GM18508 (cell line): ENCODE measurements at regions not wholly inside any gene's neighbourhood (a gene's known extent, or its start where the extent isn't known, plus 50 kb on each side); places are given as distances from the start of the nearest gene placed in this dataset.

Source experiments
- ATAC-seq: cut with Tn5 transposase; IDR thresholded peaks from one replicate; pipeline ENCODE4 v1.9.1; 2021; ENCODE audit warnings: moderate number of reproducible peaks; ENCODE audit not compliant: insufficient read depth, unreplicated experiment

- no peak for ATAC-seq
These were observed 234.3 kb downstream of the DACT1 start for GRCh38 chr14:58872061-58872460.

GRCh38 chr14:58873228-58873953, 235.6 kb downstream of the DACT1 start:
- no peak for ATAC-seq

DNA sequence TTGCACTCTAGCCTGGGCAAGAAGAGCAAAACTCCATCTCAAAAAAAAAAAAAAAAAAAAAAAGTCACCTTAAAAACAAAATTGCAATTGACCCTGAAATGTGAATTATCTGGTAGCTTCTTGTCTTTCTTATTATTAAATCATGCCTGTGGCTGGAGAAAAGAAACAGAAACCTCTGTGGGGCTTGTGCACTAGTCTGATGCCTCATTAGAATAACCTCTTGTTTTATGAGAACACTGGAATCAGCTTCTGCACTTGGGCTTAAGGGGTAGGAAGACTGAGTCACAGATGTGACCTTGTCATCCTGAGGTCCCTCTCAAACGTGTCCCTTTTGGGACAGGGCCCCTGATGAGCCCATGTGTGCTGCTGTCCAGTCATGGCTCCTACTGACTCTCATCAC, 237.9 kb downstream of the DACT1 start:
- ATAC-seq: no peak

- no peak for ATAC-seq
These were observed 238.8 kb downstream of the DACT1 start for GRCh38 chr14:58876608-58877007.

DNA sequence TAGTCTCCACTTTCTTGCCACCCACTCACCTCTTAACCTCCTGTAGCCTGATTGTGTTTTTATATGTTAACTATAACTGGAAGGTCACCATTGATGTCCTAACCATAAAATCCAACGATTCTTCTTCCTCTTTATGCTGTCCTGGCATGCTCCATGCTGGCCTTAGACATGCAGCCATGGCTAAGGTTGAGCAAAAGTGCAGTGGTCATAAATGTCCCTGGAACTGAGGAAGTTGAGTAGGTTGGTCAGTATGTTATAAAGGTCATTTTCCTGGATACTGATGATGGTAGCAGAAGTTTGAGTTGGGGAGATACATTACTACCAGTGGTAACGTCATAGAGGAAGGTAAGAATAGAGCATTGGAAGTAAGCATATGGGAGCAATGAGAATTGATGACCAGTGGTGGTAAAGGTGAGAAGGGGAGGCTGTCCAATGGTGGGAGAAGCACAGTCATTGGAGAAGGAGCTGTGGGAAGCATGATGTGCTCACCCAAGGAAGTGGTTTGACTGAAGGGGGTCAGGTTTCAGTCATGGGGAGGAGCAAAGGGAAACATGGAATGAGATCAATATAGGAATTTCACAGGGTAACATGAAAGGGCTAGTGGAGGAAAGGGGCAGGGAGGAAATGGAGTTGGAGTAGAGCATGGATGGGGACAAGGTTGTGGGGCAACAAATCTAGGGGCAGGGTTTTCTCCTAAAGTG, 240.8 kb downstream of the DACT1 start:
- ATAC-seq: no peak

GRCh38 chr14:58881433-58881832, 243.7 kb downstream of the DACT1 start:
- no peak for ATAC-seq

DNA sequence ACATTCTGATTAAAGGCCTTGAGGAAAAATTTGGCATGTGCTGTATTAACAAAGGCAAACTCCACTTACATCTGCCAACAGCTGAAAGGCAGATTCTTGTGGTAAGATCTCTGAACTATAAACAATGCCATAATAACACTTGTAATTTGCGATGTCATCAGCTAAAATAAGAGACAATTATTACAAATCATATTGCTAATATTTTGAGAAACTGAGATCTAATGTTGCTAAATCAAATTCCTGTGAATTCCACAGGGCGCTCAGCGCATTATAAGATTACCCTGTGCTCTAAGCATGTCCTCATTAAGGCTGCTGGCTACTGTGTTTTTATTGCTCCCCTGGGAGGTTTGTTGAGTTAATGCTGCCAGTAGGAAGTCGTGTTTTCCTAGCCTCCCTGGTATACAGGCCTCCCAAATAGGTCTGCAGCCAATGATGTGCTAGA, 244.8 kb downstream of the DACT1 start:
- no peak for ATAC-seq

DNA sequence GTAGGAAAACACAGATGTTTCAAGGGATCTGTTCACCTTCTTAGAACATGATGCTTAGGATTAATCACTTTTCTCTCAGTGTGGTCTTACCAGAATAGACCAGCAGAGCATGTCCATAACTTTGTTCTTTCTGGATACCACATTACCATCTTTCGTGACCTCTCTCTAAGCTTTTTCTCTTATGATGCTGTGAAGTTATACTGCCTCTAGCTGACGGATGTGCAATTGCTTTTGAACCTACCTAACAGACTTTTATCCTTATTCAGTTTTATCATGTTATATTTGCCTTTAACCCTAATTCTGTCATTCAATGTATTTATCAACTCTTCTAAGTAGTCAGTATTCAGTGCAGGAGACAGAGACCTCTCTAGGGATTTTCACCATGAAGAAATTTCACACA, 246.7 kb downstream of the DACT1 start:
- no peak for ATAC-seq

- no peak for ATAC-seq
These were observed 250.2 kb downstream of the DACT1 start for GRCh38 chr14:58887931-58888330.

- no peak for ATAC-seq
These were observed 261.0 kb downstream of the DACT1 start for GRCh38 chr14:58898655-58899316.

- ATAC-seq: no peak
These were observed 261.6 kb downstream of the DACT1 start for GRCh38 chr14:58899317-58899713.

DNA sequence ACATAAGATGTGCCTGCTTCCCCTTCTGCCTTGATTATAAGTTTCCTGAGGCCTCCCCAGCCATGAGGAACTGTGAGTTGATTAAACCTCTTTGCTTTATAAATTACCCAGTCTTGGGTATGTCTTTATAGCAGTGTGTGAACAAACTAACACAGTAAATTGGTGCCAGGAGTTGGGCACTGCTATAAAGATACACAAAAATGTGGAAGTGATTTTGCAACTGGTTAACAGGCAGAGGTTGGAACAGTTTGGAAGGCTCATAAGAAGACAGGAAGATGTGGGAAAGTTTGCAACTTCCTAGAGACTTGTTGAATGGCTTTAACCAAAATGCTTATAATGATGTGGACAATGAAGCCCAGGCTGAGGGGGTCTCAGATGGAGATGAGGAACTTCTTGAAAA, 264.1 kb downstream of the DACT1 start:
- no peak for ATAC-seq

- no peak for ATAC-seq
These were observed 267.0 kb downstream of the DACT1 start for GRCh38 chr14:58904776-58905175.

DNA sequence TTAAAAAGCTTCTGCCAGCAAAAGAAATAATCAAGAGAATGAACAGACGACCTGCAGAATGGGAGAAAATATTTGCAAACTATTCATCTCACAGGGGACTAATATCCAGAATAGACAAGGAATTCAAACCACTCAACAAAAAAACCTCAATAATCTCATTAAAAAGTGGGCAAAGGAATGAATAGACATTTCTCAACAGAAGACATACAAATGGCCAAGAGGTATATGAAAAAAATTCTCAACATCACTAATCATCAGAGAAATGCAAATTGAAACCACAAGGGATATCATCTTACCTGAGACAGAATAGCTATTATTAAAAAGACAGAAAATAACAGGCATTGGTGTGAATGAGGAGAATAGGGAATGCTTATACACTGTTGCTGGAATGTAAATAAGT, 270.0 kb downstream of the DACT1 start:
- ATAC-seq: no peak

DNA sequence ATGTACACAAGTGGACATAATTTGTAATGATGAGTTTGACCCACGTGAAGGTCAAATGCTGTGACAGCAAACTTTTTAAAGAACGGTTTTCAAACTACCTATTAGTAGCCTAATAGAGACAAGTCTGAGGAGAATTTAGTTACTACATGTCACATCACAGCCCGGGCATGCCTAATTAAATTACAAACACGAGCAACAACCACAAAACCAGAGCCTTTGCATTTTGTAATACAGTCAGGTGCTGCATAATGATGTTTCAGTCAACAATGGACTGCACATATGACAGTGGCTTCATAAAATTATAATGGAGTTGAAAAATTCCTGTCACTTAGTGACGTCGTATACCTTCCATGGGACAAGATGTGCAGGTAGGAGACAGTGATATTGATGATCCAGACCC, 274.5 kb downstream of the DACT1 start:
- ATAC-seq: no peak

GRCh38 chr14:58912799-58913432, 275.2 kb downstream of the DACT1 start:
- ATAC-seq: no peak

GRCh38 chr14:58914279-58914855, 274.1 kb upstream of the DAAM1 start:
- ATAC-seq: no peak

DNA sequence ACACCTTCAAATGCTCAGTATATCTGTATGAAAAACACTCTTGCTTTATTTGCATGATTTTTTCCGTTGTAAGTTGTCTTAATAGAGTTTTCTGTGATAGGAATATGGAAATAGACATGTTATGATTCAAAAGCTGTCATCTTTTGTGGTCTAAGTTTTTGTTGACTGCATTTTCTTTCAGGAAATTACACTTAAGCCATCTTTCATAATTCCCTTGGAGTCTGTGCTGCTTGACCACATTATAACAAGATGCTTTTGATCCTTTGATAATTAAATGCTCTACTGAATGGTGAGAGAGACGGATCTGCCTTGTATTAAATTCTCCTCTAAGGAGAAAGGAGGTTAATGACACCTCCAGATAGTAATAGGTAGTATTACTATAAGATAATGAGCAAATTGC, 272.8 kb upstream of the DAAM1 start:
- no peak for ATAC-seq

DNA sequence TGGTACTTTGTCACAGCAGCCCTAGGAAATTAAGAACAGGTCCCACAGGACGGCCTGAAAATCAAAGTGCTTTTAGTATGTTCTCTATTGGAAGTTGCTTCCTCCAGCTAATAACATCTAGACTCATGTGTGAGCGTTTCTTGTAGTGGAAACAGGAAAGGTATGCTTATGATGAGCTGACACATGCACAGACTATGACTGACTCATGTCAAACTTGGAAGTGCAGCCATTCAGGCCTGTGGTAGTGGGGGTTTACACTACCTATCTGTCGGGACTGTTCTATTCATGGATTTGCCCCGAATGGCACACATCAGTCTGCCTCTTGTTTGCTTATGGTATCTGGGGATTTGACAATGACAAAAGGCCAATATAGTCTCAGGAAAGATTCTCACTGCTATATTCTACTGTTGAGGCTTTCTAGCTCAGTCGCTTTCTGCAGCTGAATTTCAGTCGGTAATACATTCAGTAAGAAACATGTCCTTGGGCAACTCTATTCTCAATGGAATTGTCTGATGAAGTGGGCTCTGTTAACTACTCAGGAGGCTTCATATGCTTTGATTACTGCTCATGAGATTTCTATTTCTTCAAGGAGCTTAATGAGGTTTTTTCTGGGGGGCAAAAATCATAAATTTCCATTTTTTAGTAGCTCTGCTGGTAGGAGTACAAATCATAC, 270.3 kb upstream of the DAAM1 start:
- no peak for ATAC-seq

- ATAC-seq: no peak
These were observed 269.2 kb upstream of the DAAM1 start for GRCh38 chr14:58919217-58919616.
